IMR-90 (cell line): ENCODE measurements at regions not wholly inside any gene's neighbourhood (a gene's known extent, or its start where the extent isn't known, plus 50 kb on each side); places are given as distances from the start of the nearest gene placed in this dataset.

Source experiments
- ATAC-seq: fragments of 200-7000 bp; cut with Tn5 transposase; 2 replicates; pipeline ENCODE4 v1.9.1; 2020; ENCODE audit warnings: low read depth, mild to moderate bottlenecking, moderate library complexity
- BruUV-seq: library from RNA; stranded (reverse); fragments of 400-500 nt; replicated peaks from 2 replicates; lab custom pipeline; 2021; lab: Mats Ljungman, UMichigan
- CTCF ChIA-PET: fragments of 300-600 bp; formaldehyde crosslinking; extraction: SDS; loops from one replicate; lab custom pipeline; 2021; ENCODE audit warnings: antibody characterized with exemption; lab: Yijun Ruan, JAX
- POLR2A ChIA-PET: fragments of 300-600 bp; sonication (Branson Sonifier 250); formaldehyde crosslinking; loops from one replicate; lab custom pipeline; 2022; ENCODE audit warnings: antibody characterized with exemption; ENCODE audit not compliant: unreplicated experiment; lab: Charles Lee
- DNase-seq: peaks from one replicate; pipeline ENCODE4 v3.0.0; 2013
- H2AFZ ChIP-seq: replicated peaks from 2 replicates; pipeline ENCODE3; 2013; ENCODE audit warnings: low read length, mild to moderate bottlenecking; ENCODE audit not compliant: poor library complexity
- H2AK5ac ChIP-seq: 2 replicates; pipeline ENCODE4 v1.6.1; 2013; ENCODE audit warnings: low read depth, low read length, inconsistent platforms
- H2AK9ac ChIP-seq: replicated peaks from 2 replicates; pipeline ENCODE3; 2013; ENCODE audit warnings: mild to moderate bottlenecking, low read depth, low read length, moderate library complexity; ENCODE audit not compliant: poor library complexity
- H2BK120ac ChIP-seq: 2 replicates; pipeline ENCODE4 v1.6.1; 2013; ENCODE audit warnings: low read depth, low read length, inconsistent platforms
- H2BK15ac ChIP-seq: 3 replicates; pipeline ENCODE4 v1.6.1; 2013; ENCODE audit warnings: low read depth, low read length, inconsistent platforms
- H2BK20ac ChIP-seq: 2 replicates; pipeline ENCODE4 v1.6.1; 2013; ENCODE audit warnings: low read depth, mild to moderate bottlenecking, inconsistent platforms, low read length, moderate library complexity
- H2BK5ac ChIP-seq: 2 replicates; pipeline ENCODE4 v1.6.1; 2013; ENCODE audit warnings: mild to moderate bottlenecking, low read depth, low read length, inconsistent platforms; ENCODE audit not compliant: poor library complexity, severe bottlenecking
- H3K14ac ChIP-seq: replicated peaks from 2 replicates; pipeline ENCODE4 v1.6.1; 2013; ENCODE audit warnings: low read depth, low read length, inconsistent platforms
- H3K18ac ChIP-seq: 2 replicates; pipeline ENCODE4 v1.6.1; 2013; ENCODE audit warnings: low read depth, low read length, control low read depth
- H3K23ac ChIP-seq: 2 replicates; pipeline ENCODE4 v1.6.1; 2013; ENCODE audit warnings: low read depth, low read length, inconsistent platforms
- H3K27ac ChIP-seq: 2 replicates; pipeline ENCODE4 v1.5.1; 2013; ENCODE audit warnings: mild to moderate bottlenecking, control low read depth, low read length; ENCODE audit not compliant: insufficient read depth
- H3K27me3 ChIP-seq: 2 replicates; pipeline ENCODE4 v1.6.1; 2013; ENCODE audit warnings: low read length; ENCODE audit not compliant: control insufficient read depth, insufficient read depth
- H3K36me3 ChIP-seq: 2 replicates; pipeline ENCODE4 v1.6.1; 2013; ENCODE audit warnings: low read length, mixed read lengths; ENCODE audit not compliant: control insufficient read depth, insufficient read depth
- H3K4ac ChIP-seq: 2 replicates; pipeline ENCODE4 v1.6.1; 2013; ENCODE audit warnings: low read depth, low read length, inconsistent platforms
- H3K4me1 ChIP-seq: 2 replicates; pipeline ENCODE4 v1.6.1; 2013; ENCODE audit warnings: low read length, mixed read lengths; ENCODE audit not compliant: control insufficient read depth, insufficient read depth
- H3K4me2 ChIP-seq: 2 replicates; pipeline ENCODE4 v1.6.1; 2013; ENCODE audit warnings: low read depth, mild to moderate bottlenecking, control low read depth, low read length, moderate library complexity
- H3K4me3 ChIP-seq: 2 replicates; pipeline ENCODE4 v1.5.1; 2013; ENCODE audit warnings: low read depth, mild to moderate bottlenecking, control low read depth, low read length, moderate library complexity; ENCODE audit not compliant: insufficient read depth
- H3K56ac ChIP-seq: 2 replicates; pipeline ENCODE4 v1.6.1; 2013; ENCODE audit warnings: low read length, inconsistent platforms; ENCODE audit not compliant: insufficient read depth; ENCODE audit errors: extremely low read depth
- H3K79me1 ChIP-seq, 2 experiments: 2 replicates each; pipeline ENCODE4 v1.6.1; 2013; ENCODE audit warnings: low read length in 2 of 2, inconsistent platforms in 1 of 2, low read depth in 1 of 2
- H3K9ac ChIP-seq: 2 replicates; pipeline ENCODE4 v1.6.1; 2013; ENCODE audit warnings: low read depth, low read length, control low read depth
- H3K9me1 ChIP-seq: 2 replicates; pipeline ENCODE4 v1.6.1; 2013; ENCODE audit warnings: low read length, inconsistent platforms; ENCODE audit not compliant: insufficient read depth
- H3K9me3 ChIP-seq: 2 replicates; pipeline ENCODE4 v1.6.1; 2013; ENCODE audit warnings: low read length; ENCODE audit not compliant: control insufficient read depth, insufficient read depth
- H4K20me1 ChIP-seq: 2 replicates; pipeline ENCODE4 v1.6.1; 2013; ENCODE audit warnings: low read length, inconsistent platforms; ENCODE audit not compliant: insufficient read depth
- H4K5ac ChIP-seq: 2 replicates; pipeline ENCODE4 v1.6.1; 2013; ENCODE audit warnings: mild to moderate bottlenecking, low read depth, low read length, control low read depth
- H4K8ac ChIP-seq, 2 experiments: 2 replicates each; pipeline ENCODE4 v1.6.1; 2013; ENCODE audit warnings: low read depth in 2 of 2, low read length in 2 of 2, control low read depth in 1 of 2, inconsistent platforms in 1 of 2
- H4K91ac ChIP-seq: 2 replicates; pipeline ENCODE4 v1.6.1; 2013; ENCODE audit warnings: low read depth, low read length, inconsistent platforms; ENCODE audit not compliant: insufficient read depth
- BHLHE40 ChIP-seq: fragments of 150-350 bp; IDR thresholded peaks from 2 replicates; pipeline ENCODE4 v1.6.1; 2016; ENCODE audit warnings: mild to moderate bottlenecking, low read depth, low read length
- CHD1 ChIP-seq: IDR thresholded peaks from 2 replicates; pipeline ENCODE4 v1.6.1; 2012; ENCODE audit warnings: low read depth, low read length, improper control_type of control experiment
- FOS ChIP-seq: fragments of 150-350 bp; IDR thresholded peaks from 2 replicates; pipeline ENCODE4 v1.6.1; 2016; ENCODE audit warnings: low read depth, low read length
- WGBS, 2 experiments: methylation state at CpG; one replicate each; pipeline versions ENCODE4 v1.1.5 to v1.1.7; 2013; ENCODE audit warnings: missing lambda C conversion rate in 2 of 2; ENCODE audit not compliant: insufficient read length in 1 of 2; ENCODE audit errors: extremely low coverage in 2 of 2; 5-methylcytosine and 5-hydroxymethylcytosine counted together
- dilution Hi-C: fragments of 300-500 bp; cut with HindIII; formaldehyde crosslinking; loops from one replicate; pipeline ENCODE4 v1.14.3; 2018; ENCODE audit warnings: low sequenced_read_pairs; ENCODE audit not compliant: unreplicated experiment
- in situ Hi-C: fragments of 300-500 bp; cut with MboI; formaldehyde crosslinking; loops from 3 replicates; pipeline ENCODE4 v1.14.3; 2019; ENCODE audit warnings: low sequenced_read_pairs, inconsistent platforms, mixed read lengths
- intact Hi-C: fragments of 100-400 bp; cut with micrococcal nuclease; formaldehyde crosslinking; loops from 2 replicates; pipeline ENCODE4 v1.10.0; 2022
- TF ChIP-seq, protein P1 (sequence below): conservative IDR thresholded peaks from 2 replicates; pipeline ENCODE4 v1.5.1; 2012; ENCODE audit warnings: mild to moderate bottlenecking, low read depth, low read length, improper control_type of control experiment

- no CpG with 5 or more reads among the region's 3 CpGs for WGBS, 2 experiments
- Histone ChIP-seq H2AK9ac (no peak overlapping the region), H3K9me3 (no peaks in the 10 kb centered on the region), H3K4me2 (no peak overlapping the region), H2BK120ac (no peak overlapping the region), H3K4me3 (no peak overlapping the region), H3K4me1 (peaks cover under 1% of the 10 kb centered on the region), H3K18ac (no peak overlapping the region), H3K4ac (no peak overlapping the region), H3K9ac (no peak overlapping the region), H2BK15ac (no peak overlapping the region), H2BK5ac (no peak overlapping the region), H3K9me1 (peaks cover 1% of the 10 kb centered on the region; the same call in 1 of the 2 replicates), H3K79me1 (no peaks in the 10 kb centered on the region), H4K91ac (no peak overlapping the region), H4K5ac (no peak overlapping the region), H2BK20ac (no peak overlapping the region; the same call in 1 of the 2 replicates), H3K23ac (no peak overlapping the region), H2AK5ac (no peak overlapping the region), H2AFZ (no peak overlapping the region), H3K27me3 (no peaks in the 10 kb centered on the region), H3K36me3 (no peaks in the 10 kb centered on the region), H3K27ac (no peak overlapping the region), H3K56ac (no peak overlapping the region), H3K14ac (no peak overlapping the region; the same call in 1 of the 2 replicates), H4K8ac (no peak overlapping the region), H4K20me1 (no peaks in the 10 kb centered on the region)
- ChIA-PET CTCF (interaction anchor here (0.6 kb wide), 1 partner anchor 20 kb away, joined by 4 read pairs; no protein-coding TSS in a partner anchor), POLR2A (interaction anchor here (0.5 kb wide), 1 partner anchor 9 kb away, joined by 3 read pairs; no protein-coding TSS in a partner anchor)
- intact Hi-C loops (no loop called here), dilution Hi-C loops (no loop called here), in situ Hi-C loops (no loop called here)
- no peak for TF ChIP-seq BHLHE40
- 0 out of 2 replicates have a peak, but pooled peaks have one; percentile 18 for TF ChIP-seq FOS
- TF ChIP-seq CHD1, result no peak
- TF ChIP-seq, protein P1, sequence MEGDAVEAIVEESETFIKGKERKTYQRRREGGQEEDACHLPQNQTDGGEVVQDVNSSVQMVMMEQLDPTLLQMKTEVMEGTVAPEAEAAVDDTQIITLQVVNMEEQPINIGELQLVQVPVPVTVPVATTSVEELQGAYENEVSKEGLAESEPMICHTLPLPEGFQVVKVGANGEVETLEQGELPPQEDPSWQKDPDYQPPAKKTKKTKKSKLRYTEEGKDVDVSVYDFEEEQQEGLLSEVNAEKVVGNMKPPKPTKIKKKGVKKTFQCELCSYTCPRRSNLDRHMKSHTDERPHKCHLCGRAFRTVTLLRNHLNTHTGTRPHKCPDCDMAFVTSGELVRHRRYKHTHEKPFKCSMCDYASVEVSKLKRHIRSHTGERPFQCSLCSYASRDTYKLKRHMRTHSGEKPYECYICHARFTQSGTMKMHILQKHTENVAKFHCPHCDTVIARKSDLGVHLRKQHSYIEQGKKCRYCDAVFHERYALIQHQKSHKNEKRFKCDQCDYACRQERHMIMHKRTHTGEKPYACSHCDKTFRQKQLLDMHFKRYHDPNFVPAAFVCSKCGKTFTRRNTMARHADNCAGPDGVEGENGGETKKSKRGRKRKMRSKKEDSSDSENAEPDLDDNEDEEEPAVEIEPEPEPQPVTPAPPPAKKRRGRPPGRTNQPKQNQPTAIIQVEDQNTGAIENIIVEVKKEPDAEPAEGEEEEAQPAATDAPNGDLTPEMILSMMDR, result no peak
- no TSS peak for BruUV-seq
- DNase-seq (peak; percentile 74), ATAC-seq (peak; percentile 35; the same call in 1 of the 2 replicates)
Measured at GRCh38 chr3:153252963-153253362, 90.9 kb downstream of the RAP2B start.
